ENCODE measurements at regions not wholly inside any gene's neighbourhood (a gene's known extent, or its start where the extent isn't known, plus 50 kb on each side); places are given as distances from the start of the nearest gene placed in this dataset.

- no peak overlapping the region for H3K27ac ChIP-seq (replicated peaks)
- no peak for TF ChIP-seq SPI1 (IDR thresholded peaks at IDR 0.05; ENCODE audit: borderline replicate concordance, low read depth)
- no peak for TF ChIP-seq GABPA (IDR thresholded peaks at IDR 0.05; ENCODE audit: low read depth)
- no peak for TF ChIP-seq REST (IDR thresholded peaks at IDR 0.05; ENCODE audit: insufficient replicate concordance, low read depth)
- TF ChIP-seq CTCF (IDR thresholded peaks at IDR 0.05; ENCODE audit: insufficient read depth, low read length), result no peak
- TF ChIP-seq POLR2AphosphoS5 (IDR thresholded peaks at IDR 0.05; ENCODE audit: low read depth), result no peak
- H3K27me3 ChIP-seq (ENCODE audit: insufficient read depth, poor library complexity, severe bottlenecking), result no peaks in the 10 kb centered on the region
- no peak for DNase-seq (ENCODE audit: low read depth in 1 of 2, low spot score in 1 of 2)
- H3K4me3 ChIP-seq (replicated peaks; ENCODE audit: insufficient read depth, low read length), result no peak overlapping the region
Observed at GRCh38 chr11:38819981-38820380, 2221.9 kb upstream of the RAG2 start.

GRCh38 chr11:38818720-38819119, 2220.7 kb upstream of the RAG2 start:
- H3K27ac ChIP-seq (replicated peaks), result no peak overlapping the region
- H3K4me3 ChIP-seq (replicated peaks; ENCODE audit: insufficient read depth, low read length), result no peak overlapping the region
- DNase-seq (ENCODE audit: low read depth in 1 of 2, low spot score in 1 of 2), result no peak
- H3K27me3 ChIP-seq (ENCODE audit: insufficient read depth, poor library complexity, severe bottlenecking), result no peaks in the 10 kb centered on the region
- TF ChIP-seq CTCF (IDR thresholded peaks at IDR 0.05; ENCODE audit: insufficient read depth, low read length) (no peak), REST (IDR thresholded peaks at IDR 0.05; ENCODE audit: insufficient replicate concordance, low read depth) (no peak), POLR2AphosphoS5 (IDR thresholded peaks at IDR 0.05; ENCODE audit: low read depth) (no peak), SPI1 (IDR thresholded peaks at IDR 0.05; ENCODE audit: borderline replicate concordance, low read depth) (no peak), GABPA (IDR thresholded peaks at IDR 0.05; ENCODE audit: low read depth) (no peak)

- TF ChIP-seq CTCF (IDR thresholded peaks at IDR 0.05; ENCODE audit: insufficient read depth, low read length) (no peak), POLR2AphosphoS5 (IDR thresholded peaks at IDR 0.05; ENCODE audit: low read depth) (no peak)
- H3K27ac ChIP-seq (replicated peaks), result no peak overlapping the region
- DNase-seq (ENCODE audit: low read depth in 1 of 2, low spot score in 1 of 2), result no peak
- H3K27me3 ChIP-seq (ENCODE audit: insufficient read depth, poor library complexity, severe bottlenecking), result no peaks in the 10 kb centered on the region
- no peak overlapping the region for H3K4me3 ChIP-seq (replicated peaks; ENCODE audit: insufficient read depth, low read length)
Observed at GRCh38 chr11:38814670-38815069, 2216.6 kb upstream of the RAG2 start.

- no peak overlapping the region for H3K4me3 ChIP-seq (replicated peaks; ENCODE audit: insufficient read depth, low read length)
- DNase-seq (ENCODE audit: low read depth in 1 of 2, low spot score in 1 of 2), result no peak
- no peaks in the 10 kb centered on the region for H3K27me3 ChIP-seq (ENCODE audit: insufficient read depth, poor library complexity, severe bottlenecking)
- no peak for TF ChIP-seq CTCF (IDR thresholded peaks at IDR 0.05; ENCODE audit: insufficient read depth, low read length)
- H3K27ac ChIP-seq (replicated peaks), result no peak overlapping the region
Observed at GRCh38 chr11:38809521-38809920, 2211.5 kb upstream of the RAG2 start.

Data from HL-60 (cell line).